DMS53 treated with DMSO at 0.1 percent for 48 hours (cell line): ENCODE measurements at regions not wholly inside any gene's neighbourhood (a gene's known extent, or its start where the extent isn't known, plus 50 kb on each side); places are given as distances from the start of the nearest gene placed in this dataset.

ENCODE experiments used
- DNase-seq: peaks from one replicate; lab custom pipeline; 2025; ENCODE audit not compliant: unreplicated experiment; lab: John Stamatoyannopoulos, UW

GRCh38 chr12:124399622-124400021 is 104.7 kb downstream of the RFLNA start:
- DNase-seq = peak; percentile 12

GRCh38 chr12:124398578-124399227 is 103.8 kb downstream of the RFLNA start:
- no peak for DNase-seq

GRCh38 chr12:124397807-124398577 is 103.1 kb downstream of the RFLNA start:
- DNase-seq = no peak

- DNase-seq = no peak
These were observed 102.4 kb downstream of the RFLNA start for GRCh38 chr12:124397399-124397679.

- no peak for DNase-seq
These were observed 101.9 kb downstream of the RFLNA start for GRCh38 chr12:124396544-124397398.

- no peak for DNase-seq
These were observed 101.1 kb downstream of the RFLNA start for GRCh38 chr12:124395986-124396385.

- no peak for DNase-seq
These were observed 100.4 kb downstream of the RFLNA start for GRCh38 chr12:124395284-124395752.

GRCh38 chr12:124394462-124395128 is 99.7 kb downstream of the RFLNA start:
- DNase-seq = no peak

- DNase-seq = no peak
These were observed 98.9 kb downstream of the RFLNA start for GRCh38 chr12:124393831-124394230.

GRCh38 chr12:124393414-124393790 is 98.5 kb downstream of the RFLNA start:
- DNase-seq = no peak

- DNase-seq = no peak
These were observed 97.9 kb downstream of the RFLNA start for GRCh38 chr12:124392667-124393413.

- DNase-seq = no peak
These were observed 97.4 kb downstream of the RFLNA start for GRCh38 chr12:124392271-124392666.

- no peak for DNase-seq
These were observed 96.7 kb downstream of the RFLNA start for GRCh38 chr12:124391340-124392261.

- no peak for DNase-seq
These were observed 95.7 kb downstream of the RFLNA start for GRCh38 chr12:124390442-124391097.

- no peak for DNase-seq
These were observed 95.0 kb downstream of the RFLNA start for GRCh38 chr12:124389725-124390441.

GRCh38 chr12:124389138-124389724 is 94.3 kb downstream of the RFLNA start:
- peak; percentile 71 for DNase-seq

- peak; percentile 49 for DNase-seq
These were observed 93.8 kb downstream of the RFLNA start for GRCh38 chr12:124388679-124389137.
